Activated T-helper 17 cell treated with anti-CD3 and anti-CD28 coated beads, Interleukin-2, amount 50 U/mL, for 72 hours (primary cell): ENCODE measurements at regions not wholly inside any gene's neighbourhood (a gene's known extent, or its start where the extent isn't known, plus 50 kb on each side); places are given as distances from the start of the nearest gene placed in this dataset.
A peak's percentile ranks its signal among the peaks of the same experiment; 100 is the strongest.

Experiments
- ATAC-seq: fragments of 150-1000 bp; cut with Tn5 transposase; replicated peaks from 2 replicates; pipeline ENCODE4 v1.10.0; 2021; ENCODE audit warnings: mild to moderate bottlenecking, moderate library complexity
- H3K27ac Mint-ChIP-seq: one replicate; pipeline ENCODE4 v1.8.0; 2022; ENCODE audit warnings: mixed read lengths
- H3K27me3 Mint-ChIP-seq: one replicate; pipeline ENCODE4 v1.8.0; 2022; ENCODE audit warnings: mixed read lengths
- H3K36me3 Mint-ChIP-seq: one replicate; pipeline ENCODE4 v1.8.0; 2022; ENCODE audit warnings: low read depth, mild to moderate bottlenecking, mixed read lengths
- H3K4me1 Mint-ChIP-seq: one replicate; pipeline ENCODE4 v1.8.0; 2022; ENCODE audit warnings: mixed read lengths
- H3K4me3 Mint-ChIP-seq: one replicate; pipeline ENCODE4 v1.8.0; 2022; ENCODE audit warnings: mild to moderate bottlenecking, mixed read lengths
- H3K9me3 Mint-ChIP-seq: one replicate; pipeline ENCODE4 v1.8.0; 2022; ENCODE audit warnings: mixed read lengths

DNA sequence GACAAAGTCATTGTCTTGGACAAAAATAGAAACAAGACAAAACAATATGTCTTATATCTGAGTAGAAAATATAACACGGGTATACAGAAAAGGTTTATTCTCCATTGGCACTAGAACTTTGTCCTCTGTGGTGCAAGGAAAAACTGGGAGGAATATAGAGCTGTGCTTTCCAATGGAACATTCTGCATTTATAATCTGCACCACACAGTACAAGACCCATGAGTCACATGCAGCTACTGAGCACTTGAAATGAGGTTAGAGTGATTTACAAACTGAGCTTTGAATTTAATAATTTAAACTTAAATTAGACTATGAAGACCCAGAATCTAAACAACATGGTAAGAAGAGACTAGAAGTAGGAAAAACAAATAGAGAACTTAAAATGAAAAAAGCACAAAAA lies 86.1 kb downstream of the RAP2A start:
- peaks cover 18% of the 10 kb centered on the region for H3K27me3 Mint-ChIP-seq
- no peak overlapping the region for H3K4me3 Mint-ChIP-seq
- no peaks in the 10 kb centered on the region for H3K36me3 Mint-ChIP-seq
- H3K27ac Mint-ChIP-seq = no peak overlapping the region
- H3K4me1 Mint-ChIP-seq = no peaks in the 10 kb centered on the region
- no peaks in the 10 kb centered on the region for H3K9me3 Mint-ChIP-seq
- ATAC-seq = no peak

DNA sequence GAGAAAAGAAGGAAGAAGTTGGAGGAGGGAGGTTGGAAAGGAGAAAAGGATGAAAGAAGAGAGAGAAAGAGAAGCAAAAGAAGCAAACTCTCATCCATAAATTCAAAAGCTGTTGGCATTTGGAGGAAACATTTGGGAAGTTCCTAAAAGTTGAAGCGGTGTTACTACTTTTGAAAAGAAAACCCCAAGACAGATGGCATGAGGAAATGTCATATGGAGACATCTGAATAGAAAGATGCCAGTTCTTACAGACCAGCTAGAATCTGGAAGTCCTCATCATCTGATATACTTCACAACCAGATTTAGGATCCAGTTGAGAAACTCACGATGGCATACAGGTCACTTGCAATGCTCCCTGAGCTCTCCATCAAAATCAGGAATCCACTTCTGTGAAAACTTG lies 86.9 kb downstream of the RAP2A start:
- peaks cover 13% of the 10 kb centered on the region for H3K27me3 Mint-ChIP-seq
- no peak for ATAC-seq
- H3K27ac Mint-ChIP-seq = no peak overlapping the region

DNA sequence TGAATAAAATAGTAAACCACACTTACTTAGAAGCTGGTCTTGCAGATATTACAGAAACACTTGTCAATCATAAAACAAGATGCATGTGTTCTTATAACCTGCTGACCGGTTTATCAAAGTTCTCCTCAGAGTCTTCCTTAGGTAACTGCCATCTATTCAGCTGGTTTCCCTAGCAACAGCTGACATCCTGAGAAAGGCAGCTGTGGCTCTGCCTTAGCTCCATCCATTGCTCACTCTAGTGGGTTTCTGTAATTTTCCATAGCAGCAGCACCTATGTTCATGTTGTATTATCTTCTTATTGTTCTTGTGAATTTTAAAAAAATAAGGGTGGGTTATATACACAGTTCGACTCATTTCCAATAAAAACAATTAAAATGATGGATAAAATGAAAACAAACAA lies 87.8 kb downstream of the RAP2A start:
- Mint-ChIP-seq H3K9me3 (no peaks in the 10 kb centered on the region), H3K36me3 (no peaks in the 10 kb centered on the region), H3K4me3 (no peak overlapping the region), H3K27ac (no peak overlapping the region), H3K27me3 (peaks cover 13% of the 10 kb centered on the region), H3K4me1 (no peaks in the 10 kb centered on the region)
- no peak for ATAC-seq

More for the DNA sequence above, 86.9 kb downstream of the RAP2A start:
- Mint-ChIP-seq H3K9me3 (no peaks in the 10 kb centered on the region), H3K4me1 (no peaks in the 10 kb centered on the region), H3K36me3 (no peaks in the 10 kb centered on the region), H3K4me3 (no peak overlapping the region)

DNA sequence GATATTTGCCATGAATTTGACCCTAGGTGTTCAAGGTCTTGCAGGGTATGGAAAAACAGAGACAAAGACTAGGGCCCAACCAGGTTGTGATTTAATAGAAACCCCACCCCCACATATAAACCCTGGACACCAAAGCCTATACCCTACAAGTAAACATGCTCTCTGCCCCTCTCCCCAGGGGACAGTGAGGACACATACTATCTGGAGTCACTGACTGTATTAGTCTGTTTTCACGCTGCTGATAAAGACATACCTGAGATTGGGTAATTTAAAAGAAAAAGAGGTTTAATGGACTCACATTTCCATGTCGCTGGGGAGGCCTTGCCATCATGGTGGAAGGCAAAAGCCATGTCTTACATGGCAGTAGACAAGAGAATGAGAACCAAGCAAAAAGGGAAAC lies 88.3 kb downstream of the RAP2A start:
- Mint-ChIP-seq H3K36me3 (no peaks in the 10 kb centered on the region), H3K4me3 (no peak overlapping the region), H3K27ac (no peak overlapping the region), H3K9me3 (no peaks in the 10 kb centered on the region), H3K27me3 (peaks cover 13% of the 10 kb centered on the region), H3K4me1 (no peaks in the 10 kb centered on the region)
- no peak for ATAC-seq

DNA sequence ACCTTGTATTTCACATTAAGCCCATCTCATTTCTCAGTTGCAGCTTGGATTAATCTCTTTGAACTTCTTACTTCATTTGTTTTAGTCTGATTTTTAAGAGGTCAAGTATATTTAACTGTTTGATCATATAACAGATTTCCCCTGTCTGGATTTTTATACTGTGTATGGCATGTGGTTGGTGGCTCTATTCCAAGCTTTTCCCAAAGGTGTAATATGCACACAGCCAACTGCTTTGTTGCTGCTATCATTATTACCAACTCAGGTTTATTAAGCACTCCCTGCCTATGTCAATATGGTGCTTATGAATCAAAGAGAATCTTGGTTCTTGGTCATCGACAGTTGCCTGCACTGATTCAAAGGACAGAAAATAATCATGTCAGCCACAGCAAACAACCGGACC lies 92.6 kb downstream of the RAP2A start:
- no peaks in the 10 kb centered on the region for H3K36me3 Mint-ChIP-seq
- no peak for ATAC-seq
- peaks cover 12% of the 10 kb centered on the region for H3K27me3 Mint-ChIP-seq
- H3K4me3 Mint-ChIP-seq = no peak overlapping the region
- no peaks in the 10 kb centered on the region for H3K4me1 Mint-ChIP-seq
- no peaks in the 10 kb centered on the region for H3K9me3 Mint-ChIP-seq
- no peak overlapping the region for H3K27ac Mint-ChIP-seq

DNA sequence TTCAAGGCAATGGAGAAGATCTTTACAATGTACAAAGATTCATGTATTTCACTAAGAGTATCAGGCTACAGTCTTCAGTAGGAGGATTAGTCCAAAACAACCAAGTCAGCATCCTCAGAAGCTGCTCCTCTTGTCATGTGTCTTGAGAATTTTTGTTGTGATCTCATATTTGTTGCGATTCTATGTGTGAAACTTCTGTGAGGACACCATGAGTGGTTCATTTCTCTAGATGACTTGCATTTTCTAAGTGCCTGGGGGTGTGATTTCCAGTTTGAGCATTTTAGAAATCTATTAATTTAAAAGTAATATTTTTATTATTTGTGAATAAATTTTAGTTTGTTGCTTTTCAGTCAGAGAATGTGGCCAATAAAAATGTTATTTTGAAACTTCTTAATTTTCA lies 94.5 kb downstream of the RAP2A start:
- ATAC-seq = no peak
- no peaks in the 10 kb centered on the region for H3K4me1 Mint-ChIP-seq
- no peak overlapping the region for H3K4me3 Mint-ChIP-seq
- peaks cover 7% of the 10 kb centered on the region for H3K27me3 Mint-ChIP-seq
- H3K36me3 Mint-ChIP-seq = no peaks in the 10 kb centered on the region
- H3K27ac Mint-ChIP-seq = no peak overlapping the region
- H3K9me3 Mint-ChIP-seq = no peaks in the 10 kb centered on the region

DNA sequence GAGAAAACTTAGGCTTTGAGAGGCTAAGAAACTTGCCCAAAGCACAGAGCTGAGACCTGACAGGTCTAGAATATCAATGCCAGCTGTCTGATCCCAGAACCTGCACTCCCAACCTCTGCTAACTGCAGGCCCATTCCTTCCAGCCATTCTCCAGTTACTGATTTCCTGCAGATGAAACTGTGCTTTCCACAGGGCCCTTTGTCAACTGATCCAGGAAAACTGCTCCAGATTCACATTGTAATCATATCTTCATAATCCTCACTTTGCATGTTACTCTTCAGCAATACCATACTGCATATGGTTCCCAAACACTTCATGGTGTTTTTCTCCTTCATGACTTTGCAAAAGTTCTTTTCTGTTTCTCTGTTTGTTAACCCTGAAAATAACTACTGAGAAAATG lies 100.6 kb downstream of the RAP2A start:
- no peaks in the 10 kb centered on the region for H3K4me1 Mint-ChIP-seq
- ATAC-seq = no peak
- no peaks in the 10 kb centered on the region for H3K36me3 Mint-ChIP-seq
- no peaks in the 10 kb centered on the region for H3K9me3 Mint-ChIP-seq
- H3K4me3 Mint-ChIP-seq = no peak overlapping the region
- no peak overlapping the region for H3K27ac Mint-ChIP-seq
- H3K27me3 Mint-ChIP-seq = peaks cover 7% of the 10 kb centered on the region

DNA sequence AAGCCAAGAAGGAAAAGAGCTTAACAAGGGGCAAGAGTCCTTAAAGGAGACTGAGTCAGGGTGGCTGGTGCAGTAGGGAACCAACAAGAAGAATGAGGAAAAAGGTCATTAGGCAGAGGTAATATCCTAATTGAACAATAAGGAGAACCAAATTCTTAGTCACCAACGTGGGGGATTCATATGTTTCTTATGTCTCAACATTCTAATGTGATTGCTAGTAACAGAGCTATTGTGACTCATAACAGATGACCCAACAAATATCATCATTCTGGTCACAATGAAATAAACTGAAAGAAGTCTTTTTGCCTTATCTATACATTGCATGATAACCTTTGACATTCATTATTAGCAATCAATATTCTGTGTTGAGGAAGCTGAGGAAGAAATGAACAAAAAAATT lies 101.6 kb downstream of the RAP2A start:
- Mint-ChIP-seq H3K4me1 (no peaks in the 10 kb centered on the region), H3K27me3 (peaks cover 7% of the 10 kb centered on the region), H3K9me3 (no peaks in the 10 kb centered on the region), H3K27ac (no peak overlapping the region), H3K36me3 (no peaks in the 10 kb centered on the region), H3K4me3 (no peak overlapping the region)
- no peak for ATAC-seq

DNA sequence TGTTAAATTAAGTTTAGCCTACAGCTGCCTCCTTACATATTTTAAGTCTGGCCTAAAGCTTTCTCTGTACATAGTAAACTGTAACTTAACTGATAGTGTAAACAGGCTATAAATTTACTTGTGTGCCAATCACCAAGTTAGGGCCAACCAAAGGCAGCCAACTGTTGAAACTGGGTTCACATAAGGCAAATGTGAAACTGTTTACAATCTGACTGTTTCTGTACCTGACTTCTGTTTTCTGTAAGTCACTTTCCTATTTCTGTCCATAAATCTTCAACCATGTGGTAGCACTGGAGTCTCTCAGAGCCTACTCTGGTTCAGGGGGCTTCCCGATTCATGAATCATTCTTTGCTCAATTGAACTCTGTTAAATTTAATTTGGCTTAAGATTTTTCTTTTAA lies 103.1 kb downstream of the RAP2A start:
- H3K9me3 Mint-ChIP-seq = no peaks in the 10 kb centered on the region
- peak; percentile 34 for ATAC-seq

DNA sequence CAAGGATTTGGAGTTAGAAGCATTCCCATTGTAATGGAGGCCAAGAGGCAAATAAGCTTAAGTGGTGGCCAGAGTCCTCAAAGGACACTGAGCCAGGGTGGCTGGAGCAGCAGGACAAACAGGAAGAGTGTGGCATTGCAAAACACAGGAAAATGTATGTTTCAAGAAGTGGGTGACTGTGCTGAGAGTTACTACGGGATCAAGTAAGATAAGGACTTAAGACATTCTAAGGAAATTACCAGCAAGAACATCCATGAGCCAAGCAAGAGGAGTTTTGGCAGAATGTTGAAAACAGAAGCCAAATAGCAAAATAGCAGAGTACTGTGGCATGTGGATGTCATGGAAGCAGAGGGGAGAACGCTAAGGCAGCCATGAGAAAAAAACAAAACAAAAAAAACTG lies 104.2 kb downstream of the RAP2A start:
- H3K4me3 Mint-ChIP-seq = no peak overlapping the region
- no peaks in the 10 kb centered on the region for H3K36me3 Mint-ChIP-seq
- ATAC-seq = no peak
- H3K27me3 Mint-ChIP-seq = peaks cover 9% of the 10 kb centered on the region
- H3K27ac Mint-ChIP-seq = no peak overlapping the region
- no peaks in the 10 kb centered on the region for H3K4me1 Mint-ChIP-seq
- H3K9me3 Mint-ChIP-seq = no peaks in the 10 kb centered on the region

More for the DNA sequence above, 103.1 kb downstream of the RAP2A start:
- peaks cover 6% of the 10 kb centered on the region for H3K27me3 Mint-ChIP-seq
- H3K4me1 Mint-ChIP-seq = no peaks in the 10 kb centered on the region
- no peaks in the 10 kb centered on the region for H3K36me3 Mint-ChIP-seq
- no peak overlapping the region for H3K27ac Mint-ChIP-seq
- H3K4me3 Mint-ChIP-seq = no peak overlapping the region

DNA sequence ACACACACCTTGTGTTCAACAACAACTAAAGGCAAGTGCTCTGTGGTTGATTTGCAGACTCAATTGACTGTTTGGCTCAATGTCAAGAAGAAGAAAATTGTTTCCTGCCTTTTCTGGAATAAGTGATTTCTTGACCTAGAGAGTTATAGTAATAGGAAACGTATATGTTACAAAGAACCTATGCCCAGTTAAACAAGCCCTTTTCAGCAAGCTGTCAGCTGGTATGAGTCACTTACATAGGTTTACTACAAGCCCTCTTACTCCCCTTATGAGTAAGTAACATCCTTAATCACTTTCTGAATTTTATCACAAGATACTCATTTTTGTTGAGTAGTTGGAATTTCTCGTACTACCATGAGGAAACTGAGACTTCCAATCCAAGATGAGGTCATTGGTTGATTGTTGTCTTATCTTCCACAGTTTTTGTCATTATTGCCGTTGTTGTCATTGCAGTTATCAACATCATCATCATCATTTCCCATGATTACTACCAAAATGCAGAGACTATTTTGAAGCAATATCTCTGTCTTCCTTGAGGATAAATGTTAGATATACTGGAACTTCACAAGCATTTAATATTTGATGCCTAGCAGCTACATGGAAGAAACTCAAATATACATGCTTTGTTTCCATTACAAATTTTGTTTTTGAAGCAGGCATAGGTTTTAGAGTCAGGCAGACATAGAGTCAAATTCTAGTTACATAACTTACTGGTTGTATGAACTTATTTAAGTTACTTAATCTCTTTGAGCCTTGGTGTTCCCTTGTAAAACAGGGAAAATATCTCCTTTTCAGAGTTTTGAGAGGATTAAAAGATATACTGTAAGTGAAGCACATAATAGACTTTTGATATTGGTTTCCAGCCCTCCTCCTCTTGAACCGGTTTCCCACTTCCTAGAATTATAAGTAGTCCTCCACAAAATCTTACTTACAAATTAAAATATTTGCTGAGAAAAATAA lies 106.0 kb downstream of the RAP2A start:
- peak; percentile 92 for ATAC-seq
- Mint-ChIP-seq H3K36me3 (no peaks in the 10 kb centered on the region), H3K4me3 (no peak overlapping the region), H3K27me3 (peaks cover 13% of the 10 kb centered on the region), H3K4me1 (no peaks in the 10 kb centered on the region), H3K9me3 (no peaks in the 10 kb centered on the region), H3K27ac (no peak overlapping the region)

DNA sequence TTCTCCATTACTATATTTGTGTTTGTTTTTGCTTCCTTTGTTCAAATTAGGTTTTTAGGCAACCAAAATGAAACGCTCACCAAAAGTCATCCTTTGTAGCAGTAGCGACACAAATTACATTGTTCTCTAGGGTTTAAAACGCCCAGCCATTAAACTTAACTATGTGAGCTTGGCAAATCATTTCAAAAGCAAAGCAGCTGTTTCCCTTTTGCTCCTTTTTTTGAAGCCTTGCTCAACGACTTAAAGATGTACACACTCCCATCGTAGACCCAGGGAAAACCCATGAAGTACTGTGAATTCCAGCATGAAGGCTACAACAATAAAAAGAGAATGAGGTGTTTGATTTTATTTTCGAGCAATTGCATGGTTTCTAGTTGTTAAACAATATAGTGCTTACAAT lies 106.7 kb downstream of the RAP2A start:
- no peak for ATAC-seq
- no peaks in the 10 kb centered on the region for H3K36me3 Mint-ChIP-seq
- H3K9me3 Mint-ChIP-seq = no peaks in the 10 kb centered on the region
- H3K4me1 Mint-ChIP-seq = no peaks in the 10 kb centered on the region
- peaks cover 13% of the 10 kb centered on the region for H3K27me3 Mint-ChIP-seq
- no peak overlapping the region for H3K4me3 Mint-ChIP-seq
- H3K27ac Mint-ChIP-seq = no peak overlapping the region

DNA sequence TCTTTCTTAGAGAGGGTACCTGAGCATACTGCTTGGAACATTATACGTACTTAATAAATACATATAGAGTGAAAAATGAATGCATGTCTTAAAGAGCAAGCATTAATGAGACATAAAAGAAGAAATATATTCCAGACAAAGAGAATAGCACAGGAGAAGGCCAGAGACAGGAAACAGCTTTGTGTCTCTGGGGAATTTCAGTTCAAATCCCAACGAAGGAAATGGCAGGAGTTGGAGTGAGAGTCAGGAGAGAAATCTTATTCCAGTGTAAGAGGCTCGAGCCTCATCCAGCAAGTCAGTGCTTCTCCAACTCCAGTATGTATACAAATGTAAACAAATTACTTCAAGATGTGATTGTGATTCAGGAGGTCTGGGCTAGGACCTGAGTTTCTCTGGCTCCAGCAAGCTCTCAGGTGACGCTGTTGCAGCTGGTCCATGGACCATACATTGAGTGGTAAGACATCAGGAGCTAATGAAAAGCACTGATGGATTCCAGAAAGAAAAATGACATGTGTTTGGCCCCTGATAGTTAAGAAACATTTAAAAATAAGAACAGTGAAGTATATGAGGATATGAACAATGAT lies 108.2 kb downstream of the RAP2A start:
- H3K9me3 Mint-ChIP-seq = no peaks in the 10 kb centered on the region
- no peak overlapping the region for H3K4me3 Mint-ChIP-seq

DNA sequence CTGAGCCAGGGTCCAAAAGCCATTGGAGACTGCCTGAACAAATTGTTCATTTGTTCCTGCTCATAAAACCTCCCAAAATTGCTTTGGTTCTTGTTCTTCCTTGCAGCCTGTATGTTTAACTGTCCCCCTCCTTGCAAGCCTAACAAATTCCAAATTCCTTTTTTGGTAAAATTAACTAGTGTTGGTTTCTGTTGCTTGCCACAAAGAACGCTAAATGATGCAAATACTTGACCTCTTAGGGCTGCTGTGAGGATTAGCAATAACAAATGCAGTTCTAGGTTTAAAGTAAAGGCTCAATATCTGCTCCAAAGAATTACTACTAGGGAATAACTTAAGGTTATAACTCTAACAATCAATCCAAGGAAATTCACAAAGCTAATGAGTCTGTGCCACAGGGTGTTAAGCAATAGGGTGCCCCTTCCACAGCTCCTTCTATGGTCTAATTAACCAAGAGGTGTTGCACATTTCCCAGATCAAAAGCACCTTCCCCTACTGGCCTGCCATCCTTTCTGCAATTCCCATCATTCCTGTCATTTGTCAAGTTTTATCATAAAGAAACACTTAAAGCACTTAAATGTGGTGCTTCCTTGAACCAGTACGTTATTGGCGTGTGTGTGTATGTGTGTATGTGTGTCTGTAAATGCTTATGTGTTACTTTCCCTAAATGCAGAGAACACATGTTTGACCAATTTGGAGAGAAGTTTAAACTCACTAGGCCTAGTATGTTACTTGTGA lies 110.2 kb downstream of the RAP2A start:
- ATAC-seq = no peak
- Mint-ChIP-seq H3K9me3 (no peaks in the 10 kb centered on the region), H3K27ac (no peak overlapping the region), H3K36me3 (no peaks in the 10 kb centered on the region), H3K4me3 (no peak overlapping the region), H3K27me3 (peaks cover 22% of the 10 kb centered on the region), H3K4me1 (no peaks in the 10 kb centered on the region)

More for the DNA sequence above, 108.2 kb downstream of the RAP2A start:
- Mint-ChIP-seq H3K27me3 (peaks cover 19% of the 10 kb centered on the region), H3K27ac (no peak overlapping the region), H3K4me1 (no peaks in the 10 kb centered on the region), H3K36me3 (no peaks in the 10 kb centered on the region)
- no peak for ATAC-seq
